ENCODE measurements at regions not wholly inside any gene's neighbourhood (a gene's known extent, or its start where the extent isn't known, plus 50 kb on each side); places are given as distances from the start of the nearest gene placed in this dataset.

DNA sequence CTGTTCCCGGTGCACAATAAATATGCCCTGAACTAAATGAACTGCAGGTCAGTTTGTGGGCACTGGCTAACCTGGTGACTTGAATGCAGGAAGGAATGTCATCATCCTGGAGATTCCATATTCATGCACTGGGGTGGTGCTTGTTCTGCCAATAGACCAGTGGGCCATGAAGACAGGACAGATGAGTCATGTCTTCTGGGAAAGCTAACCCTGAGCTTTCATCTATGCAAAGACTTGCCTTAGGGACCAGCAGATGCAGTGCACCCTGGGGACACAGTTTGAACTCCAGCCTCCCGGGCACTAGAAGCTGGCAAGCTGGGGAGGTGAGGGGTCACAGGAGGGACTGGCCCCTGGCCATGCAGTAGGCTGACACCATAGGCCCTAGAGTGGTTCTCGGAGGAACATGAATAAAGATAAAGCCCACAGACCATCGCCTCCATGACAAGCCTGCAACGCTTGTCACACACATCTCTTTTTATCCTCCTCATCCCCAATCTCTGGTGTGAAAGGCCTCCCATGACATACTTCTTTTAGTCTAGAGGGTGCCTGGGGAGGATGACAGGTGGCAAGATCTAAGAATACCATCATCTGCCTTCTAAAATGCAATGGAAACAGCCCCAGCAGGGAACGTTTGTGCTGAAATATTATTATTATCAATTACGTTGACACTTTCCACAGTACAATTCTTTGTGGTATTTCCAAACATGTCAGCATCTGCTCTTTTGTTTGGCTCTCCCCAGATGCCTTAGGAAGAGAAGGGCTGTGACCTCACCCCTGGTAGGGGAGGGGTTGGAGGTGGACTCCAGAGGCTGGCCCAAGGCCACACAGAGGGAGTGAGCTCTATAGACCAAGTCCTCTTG lies 267.4 kb upstream of the RAB6C start:
- no peaks in the 10 kb centered on the region for H3K36me3 Mint-ChIP-seq (ENCODE audit: insufficient read depth)
- no peaks in the 10 kb centered on the region for H3K9me3 Mint-ChIP-seq
- no peaks in the 10 kb centered on the region for H3K4me1 Mint-ChIP-seq (ENCODE audit: low read depth)
- H3K27me3 Mint-ChIP-seq (ENCODE audit: low read depth), result peaks cover 2% of the 10 kb centered on the region
- ATAC-seq, result no peak
- H3K4me3 Mint-ChIP-seq, result no peak overlapping the region
- DNase-seq, result no peak

GRCh38 chr2:129712676-129712985 lies 266.8 kb upstream of the RAB6C start:
- Mint-ChIP-seq H3K27me3 (ENCODE audit: low read depth) (peaks cover 2% of the 10 kb centered on the region), H3K9me3 (no peaks in the 10 kb centered on the region), H3K4me3 (no peak overlapping the region), H3K36me3 (ENCODE audit: insufficient read depth) (no peaks in the 10 kb centered on the region), H3K4me1 (ENCODE audit: low read depth) (no peaks in the 10 kb centered on the region)
- ATAC-seq (no peak), DNase-seq (no peak)

DNA sequence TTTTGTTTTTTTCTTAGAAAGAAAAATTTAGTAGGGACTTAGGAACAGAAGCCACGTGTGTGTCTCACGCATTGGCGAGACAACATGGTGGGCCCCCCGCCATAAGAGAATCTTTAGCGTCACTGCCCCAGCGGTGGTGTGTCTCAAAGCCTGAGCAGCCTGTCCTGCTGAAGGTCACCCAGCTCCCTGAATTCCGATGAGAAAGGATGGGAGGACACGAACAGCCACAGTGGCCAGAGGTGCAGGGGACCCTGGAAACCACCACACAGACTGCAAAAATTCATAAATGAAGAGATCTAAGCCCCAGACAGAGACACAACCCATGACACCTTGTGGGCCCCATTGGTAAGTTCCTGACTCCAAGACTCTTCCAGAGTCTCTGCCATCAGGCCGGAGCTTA lies 266.1 kb upstream of the RAB6C start:
- Mint-ChIP-seq H3K4me3 (no peak overlapping the region), H3K27me3 (ENCODE audit: low read depth) (peaks cover 2% of the 10 kb centered on the region), H3K4me1 (ENCODE audit: low read depth) (no peaks in the 10 kb centered on the region), H3K9me3 (no peaks in the 10 kb centered on the region), H3K36me3 (ENCODE audit: insufficient read depth) (no peaks in the 10 kb centered on the region)
- DNase-seq (no peak), ATAC-seq (no peak)

GRCh38 chr2:129716781-129717559 lies 262.5 kb upstream of the RAB6C start:
- DNase-seq (no peak), ATAC-seq (no peak)
- Mint-ChIP-seq H3K4me3 (no peak overlapping the region), H3K4me1 (ENCODE audit: low read depth) (no peaks in the 10 kb centered on the region), H3K9me3 (no peaks in the 10 kb centered on the region), H3K27me3 (ENCODE audit: low read depth) (no peaks in the 10 kb centered on the region), H3K36me3 (ENCODE audit: insufficient read depth) (no peaks in the 10 kb centered on the region)

GRCh38 chr2:129717560-129718130 lies 261.8 kb upstream of the RAB6C start:
- DNase-seq, result no peak
- H3K27me3 Mint-ChIP-seq (ENCODE audit: low read depth), result no peaks in the 10 kb centered on the region

DNA sequence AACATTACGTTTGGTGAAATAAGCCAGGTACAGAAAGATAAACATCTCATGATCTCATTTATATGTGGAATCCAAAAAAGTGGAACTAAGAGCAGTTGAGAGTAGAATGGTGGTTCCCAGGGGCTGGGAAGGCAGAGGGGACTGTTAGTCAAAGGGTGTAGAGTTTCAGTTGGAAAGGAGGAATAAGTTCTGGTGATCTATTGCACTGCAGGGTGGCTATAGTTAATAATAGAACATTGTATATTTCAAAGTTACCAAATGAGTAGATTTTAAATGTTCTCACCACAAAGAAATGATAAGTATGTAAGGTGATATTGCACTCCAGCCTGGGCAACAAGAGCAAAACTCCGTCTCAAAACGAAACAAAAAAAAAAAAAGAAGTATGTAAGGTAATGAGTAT lies 260.1 kb upstream of the RAB6C start:
- Mint-ChIP-seq H3K36me3 (ENCODE audit: insufficient read depth) (no peaks in the 10 kb centered on the region), H3K4me1 (ENCODE audit: low read depth) (no peaks in the 10 kb centered on the region), H3K4me3 (no peak overlapping the region), H3K9me3 (no peaks in the 10 kb centered on the region), H3K27me3 (ENCODE audit: low read depth) (no peaks in the 10 kb centered on the region)
- DNase-seq (no peak), ATAC-seq (no peak)

More at GRCh38 chr2:129717560-129718130, 261.8 kb upstream of the RAB6C start:
- Mint-ChIP-seq H3K36me3 (ENCODE audit: insufficient read depth) (no peaks in the 10 kb centered on the region), H3K9me3 (no peaks in the 10 kb centered on the region), H3K4me3 (no peak overlapping the region), H3K4me1 (ENCODE audit: low read depth) (no peaks in the 10 kb centered on the region)
- no peak for ATAC-seq

- no peak for DNase-seq
- Mint-ChIP-seq H3K9me3 (no peaks in the 10 kb centered on the region), H3K4me1 (ENCODE audit: low read depth) (no peaks in the 10 kb centered on the region), H3K27me3 (ENCODE audit: low read depth) (no peaks in the 10 kb centered on the region), H3K36me3 (ENCODE audit: insufficient read depth) (no peaks in the 10 kb centered on the region), H3K4me3 (no peak overlapping the region)
- no peak for ATAC-seq
These were observed 259.1 kb upstream of the RAB6C start for GRCh38 chr2:129720360-129720759.

GRCh38 chr2:129720761-129721160 lies 258.7 kb upstream of the RAB6C start:
- no peaks in the 10 kb centered on the region for H3K36me3 Mint-ChIP-seq (ENCODE audit: insufficient read depth)
- H3K9me3 Mint-ChIP-seq, result no peaks in the 10 kb centered on the region
- DNase-seq (no peak), ATAC-seq (no peak)
- no peak overlapping the region for H3K4me3 Mint-ChIP-seq
- H3K27me3 Mint-ChIP-seq (ENCODE audit: low read depth), result no peaks in the 10 kb centered on the region
- H3K4me1 Mint-ChIP-seq (ENCODE audit: low read depth), result no peaks in the 10 kb centered on the region

DNA sequence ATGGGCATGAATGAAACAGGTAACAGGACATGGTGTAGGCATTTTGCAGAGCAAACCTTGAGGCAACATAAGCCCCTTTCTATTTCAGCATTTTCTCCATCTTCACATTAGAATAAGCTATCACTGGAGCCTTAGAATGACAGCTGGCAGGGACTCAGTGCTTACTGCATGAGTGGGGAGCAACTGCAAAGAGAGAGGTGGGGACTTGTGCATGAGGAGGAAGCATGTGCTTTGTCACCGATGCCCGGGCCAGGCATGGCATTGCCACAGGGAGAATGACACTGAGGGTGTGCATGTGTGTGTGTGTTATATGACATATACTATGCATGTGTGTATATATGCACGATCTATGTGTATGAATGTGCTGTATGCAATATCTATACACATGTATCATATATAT lies 258.2 kb upstream of the RAB6C start:
- H3K36me3 Mint-ChIP-seq (ENCODE audit: insufficient read depth), result no peaks in the 10 kb centered on the region
- no peaks in the 10 kb centered on the region for H3K27me3 Mint-ChIP-seq (ENCODE audit: low read depth)
- DNase-seq (no peak), ATAC-seq (no peak)
- H3K4me3 Mint-ChIP-seq, result no peak overlapping the region
- no peaks in the 10 kb centered on the region for H3K9me3 Mint-ChIP-seq
- no peaks in the 10 kb centered on the region for H3K4me1 Mint-ChIP-seq (ENCODE audit: low read depth)

DNA sequence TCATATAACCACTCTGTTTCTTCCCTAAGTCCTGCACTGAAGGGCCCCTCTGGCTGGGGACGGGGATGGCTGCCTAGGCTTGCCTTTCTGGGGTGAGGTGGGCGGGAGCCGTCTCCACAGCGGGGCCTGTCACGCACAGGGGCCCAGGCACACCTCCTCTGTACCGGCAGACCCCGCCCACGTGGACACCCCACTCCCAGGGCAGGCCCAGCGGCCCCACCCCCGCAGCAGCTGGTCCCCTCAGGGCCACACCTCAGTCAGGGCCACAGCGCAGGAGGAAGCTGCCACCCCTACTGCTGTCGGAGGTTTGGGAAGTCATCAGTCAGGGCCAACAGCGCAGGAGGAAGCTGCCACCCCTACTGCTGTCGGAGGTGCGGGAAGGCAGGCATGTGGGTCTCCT lies 257.6 kb upstream of the RAB6C start:
- H3K4me1 Mint-ChIP-seq (ENCODE audit: low read depth), result no peaks in the 10 kb centered on the region
- DNase-seq (no peak), ATAC-seq (no peak)
- H3K9me3 Mint-ChIP-seq, result no peaks in the 10 kb centered on the region
- no peaks in the 10 kb centered on the region for H3K27me3 Mint-ChIP-seq (ENCODE audit: low read depth)
- no peaks in the 10 kb centered on the region for H3K36me3 Mint-ChIP-seq (ENCODE audit: insufficient read depth)
- no peak overlapping the region for H3K4me3 Mint-ChIP-seq

- Mint-ChIP-seq H3K27me3 (ENCODE audit: low read depth) (no peaks in the 10 kb centered on the region), H3K4me1 (ENCODE audit: low read depth) (no peaks in the 10 kb centered on the region)
- no peak for DNase-seq
These were observed 257.0 kb upstream of the RAB6C start for GRCh38 chr2:129722306-129723019.

GRCh38 chr2:129723277-129724020 lies 256.0 kb upstream of the RAB6C start:
- DNase-seq (no peak), ATAC-seq (no peak)
- Mint-ChIP-seq H3K9me3 (no peaks in the 10 kb centered on the region), H3K4me1 (ENCODE audit: low read depth) (no peaks in the 10 kb centered on the region), H3K27me3 (ENCODE audit: low read depth) (no peaks in the 10 kb centered on the region), H3K36me3 (ENCODE audit: insufficient read depth) (no peaks in the 10 kb centered on the region), H3K4me3 (no peak overlapping the region)

More at GRCh38 chr2:129722306-129723019, 257.0 kb upstream of the RAB6C start:
- no peak for ATAC-seq
- H3K4me3 Mint-ChIP-seq, result no peak overlapping the region
- H3K9me3 Mint-ChIP-seq, result no peaks in the 10 kb centered on the region
- no peaks in the 10 kb centered on the region for H3K36me3 Mint-ChIP-seq (ENCODE audit: insufficient read depth)

- ATAC-seq (no peak), DNase-seq (no peak)
- no peaks in the 10 kb centered on the region for H3K27me3 Mint-ChIP-seq (ENCODE audit: low read depth)
- H3K9me3 Mint-ChIP-seq, result no peaks in the 10 kb centered on the region
- no peak overlapping the region for H3K4me3 Mint-ChIP-seq
- no peaks in the 10 kb centered on the region for H3K36me3 Mint-ChIP-seq (ENCODE audit: insufficient read depth)
- H3K4me1 Mint-ChIP-seq (ENCODE audit: low read depth), result no peaks in the 10 kb centered on the region
These were observed 255.3 kb upstream of the RAB6C start for GRCh38 chr2:129724021-129724757.

Measured in activated T-cell treated with anti-CD3 and anti-CD28 coated beads, Interleukin-2, amount 50 U/mL, for 4 hours (primary cell).